GM19351 (cell line): ENCODE measurements at regions not wholly inside any gene's neighbourhood (a gene's known extent, or its start where the extent isn't known, plus 50 kb on each side); places are given as distances from the start of the nearest gene placed in this dataset.

Source experiments
- ATAC-seq: cut with Tn5 transposase; IDR thresholded peaks from one replicate; pipeline ENCODE4 v1.9.1; 2021; ENCODE audit warnings: mild to moderate bottlenecking, moderate library complexity; ENCODE audit not compliant: unreplicated experiment

- ATAC-seq: no peak
Observed at GRCh38 chr2:126990200-126990599, 91.5 kb downstream of the TEX51 start.

DNA sequence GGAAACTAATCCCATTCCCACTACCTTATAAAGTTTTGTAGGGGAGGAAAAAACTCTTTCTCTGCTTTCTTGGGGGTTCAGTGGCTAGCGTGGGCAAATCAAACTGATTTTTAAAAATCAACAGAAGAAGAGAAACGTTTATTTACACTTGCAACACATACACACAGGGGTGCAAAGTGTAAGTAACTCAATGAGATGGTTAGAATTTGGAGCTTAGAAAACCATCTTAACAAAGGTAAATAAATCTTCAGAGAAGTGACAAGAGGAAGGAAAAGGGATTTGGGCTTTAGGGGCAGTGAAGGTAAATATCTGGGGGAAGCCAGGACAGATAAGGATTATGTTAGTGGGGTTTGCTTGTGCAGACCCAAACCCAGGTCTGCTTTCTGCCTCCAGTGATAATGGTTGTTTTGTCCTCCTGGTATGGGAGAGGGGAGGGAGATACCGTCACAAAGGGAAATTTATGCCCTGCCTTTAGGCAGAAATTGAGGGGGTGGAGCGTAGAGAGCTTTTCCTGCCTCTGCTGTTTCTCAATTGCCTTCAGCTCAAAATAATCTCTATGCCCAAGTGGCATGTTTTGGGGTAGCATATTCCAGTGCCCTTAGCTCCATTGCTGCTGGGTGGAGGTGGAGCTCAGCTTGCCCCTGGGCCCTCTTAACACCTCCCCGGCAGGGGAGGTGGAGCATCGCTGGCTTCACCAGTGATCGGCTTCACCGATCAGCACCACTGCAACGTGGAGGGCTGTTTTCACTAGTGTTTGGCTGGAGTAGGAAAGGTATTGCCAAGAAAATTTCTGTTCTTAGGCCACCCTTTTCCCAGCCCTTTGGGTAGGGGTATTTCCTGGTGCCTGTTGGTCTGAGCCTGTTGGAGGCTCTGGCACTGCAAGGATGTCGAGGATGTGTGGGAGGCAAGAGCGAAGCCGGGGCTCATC is 92.2 kb downstream of the TEX51 start:
- ATAC-seq: no peak

DNA sequence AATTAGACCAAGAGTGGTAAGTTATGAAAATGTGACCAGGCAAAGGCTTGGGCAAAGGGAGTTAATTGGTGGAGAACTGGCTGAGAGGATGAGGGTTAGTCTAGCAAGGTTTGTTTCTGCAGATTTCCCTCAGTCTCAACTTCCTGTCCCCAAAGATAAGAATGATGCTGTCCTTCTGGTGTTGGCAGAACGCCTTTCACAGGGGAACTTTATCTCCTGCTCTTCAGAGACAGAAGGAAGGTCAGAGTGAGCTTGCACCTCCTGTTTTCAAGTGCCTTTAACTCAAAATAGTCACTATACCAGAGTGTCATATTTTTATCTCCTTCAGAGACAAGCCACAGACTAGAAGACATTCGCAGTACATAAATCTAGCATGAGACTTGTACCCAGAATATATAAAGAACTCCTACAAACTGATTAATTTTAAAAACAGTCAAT is 95.7 kb downstream of the TEX51 start:
- ATAC-seq: no peak

DNA sequence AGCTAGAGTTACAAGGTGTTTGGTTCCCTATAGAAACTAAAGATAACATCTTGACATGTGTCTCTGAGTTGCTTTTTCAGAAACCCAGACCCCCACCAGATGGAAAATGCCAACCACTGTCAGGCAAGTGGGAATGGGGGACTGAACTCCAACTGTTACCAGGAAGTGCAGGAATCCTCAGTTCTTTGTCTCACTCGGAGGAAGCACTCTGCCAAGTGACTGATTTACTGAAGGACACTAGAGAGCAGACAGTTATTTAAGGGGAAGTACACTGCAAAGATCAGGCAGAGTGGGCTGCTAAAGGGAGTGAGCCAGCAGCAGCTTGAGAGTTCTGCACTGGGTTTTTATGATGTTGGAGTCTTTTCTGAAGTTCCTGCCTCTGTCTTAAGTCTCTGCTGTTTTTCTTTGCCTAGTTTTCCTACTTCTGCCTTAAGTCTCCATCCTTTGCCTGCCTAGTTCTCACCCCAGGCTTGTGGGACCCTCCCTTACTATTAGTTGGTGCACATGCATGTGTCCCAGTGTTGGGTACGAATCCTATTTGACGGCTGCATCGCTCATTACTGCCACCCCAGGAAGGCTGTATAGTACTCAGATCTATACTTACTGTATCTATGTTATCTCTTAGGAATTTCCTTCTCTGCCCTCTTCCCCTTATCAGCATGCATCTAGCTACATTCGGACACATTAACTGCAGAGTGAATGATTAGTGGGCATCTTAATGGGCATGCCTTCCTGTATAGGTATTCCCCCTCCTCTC is 97.1 kb downstream of the TEX51 start:
- no peak for ATAC-seq

GRCh38 chr2:126996378-126996699 is 97.6 kb downstream of the TEX51 start:
- ATAC-seq: no peak
